Astrocyte (in vitro differentiated cells and primary cell): ENCODE measurements at regions not wholly inside any gene's neighbourhood (a gene's known extent, or its start where the extent isn't known, plus 50 kb on each side); places are given as distances from the start of the nearest gene placed in this dataset.

ENCODE experiments used
- DNase-seq: peaks from one replicate; pipeline ENCODE4 v3.0.0-alpha.2; 2010; ENCODE audit warnings: low read depth
- FAIRE-seq: peaks from 2 replicates; lab custom pipeline; 2011; peaks lifted over from hg19 to GRCh38; lab: Jason Lieb, UNC
- H2AFZ ChIP-seq: 2 replicates; pipeline ENCODE4 v1.6.0; 2012; ENCODE audit warnings: low read depth, low read length, inconsistent platforms
- H3K27ac ChIP-seq: 2 replicates; pipeline ENCODE4 v1.5.1; 2011; ENCODE audit warnings: low read depth, low read length, inconsistent platforms
- H3K27me3 ChIP-seq: 2 replicates; pipeline ENCODE4 v1.6.0; 2011; ENCODE audit warnings: low read length, inconsistent platforms; ENCODE audit not compliant: insufficient read depth
- H3K36me3 ChIP-seq: 2 replicates; pipeline ENCODE4 v1.5.1; 2011; ENCODE audit warnings: low read length, inconsistent platforms; ENCODE audit not compliant: insufficient read depth
- H3K4me1 ChIP-seq: 2 replicates; pipeline ENCODE4 v1.5.1; 2011; ENCODE audit warnings: low read length, inconsistent platforms; ENCODE audit not compliant: insufficient read depth
- H3K4me2 ChIP-seq: 2 replicates; pipeline ENCODE4 v1.6.0; 2012; ENCODE audit warnings: low read length, inconsistent platforms
- H3K4me3 ChIP-seq: 2 replicates; pipeline ENCODE4 v1.5.1; 2011; ENCODE audit warnings: low read depth, mild to moderate bottlenecking, low read length, inconsistent platforms; ENCODE audit not compliant: insufficient read depth
- H3K79me2 ChIP-seq: 2 replicates; pipeline ENCODE4 v1.6.0; 2012; ENCODE audit warnings: mild to moderate bottlenecking, low read length, inconsistent platforms; ENCODE audit not compliant: insufficient read depth
- H3K9ac ChIP-seq: 2 replicates; pipeline ENCODE4 v1.6.0; 2012; ENCODE audit warnings: mild to moderate bottlenecking, low read length, inconsistent platforms
- H3K9me3 ChIP-seq: 2 replicates; pipeline ENCODE4 v1.5.1; 2012; ENCODE audit warnings: low read depth, mild to moderate bottlenecking, low read length, inconsistent platforms; ENCODE audit not compliant: insufficient read depth
- H4K20me1 ChIP-seq: 2 replicates; pipeline ENCODE4 v1.6.0; 2012; ENCODE audit warnings: low read length, inconsistent platforms; ENCODE audit not compliant: insufficient read depth
- H3K27ac Mint-ChIP-seq: one replicate; pipeline ENCODE4 v1.8.0; 2021; ENCODE audit warnings: mild to moderate bottlenecking, mixed read lengths; ENCODE audit not compliant: unreplicated experiment
- H3K27me3 Mint-ChIP-seq: one replicate; pipeline ENCODE4 v1.8.0; 2021; ENCODE audit warnings: low read depth, mixed read lengths; ENCODE audit not compliant: unreplicated experiment
- H3K36me3 Mint-ChIP-seq: one replicate; pipeline ENCODE4 v1.8.0; 2021; ENCODE audit warnings: low read depth, mixed read lengths; ENCODE audit not compliant: unreplicated experiment
- H3K4me1 Mint-ChIP-seq: one replicate; pipeline ENCODE4 v1.8.0; 2021; ENCODE audit warnings: low read depth, mixed read lengths; ENCODE audit not compliant: unreplicated experiment
- H3K4me3 Mint-ChIP-seq: one replicate; pipeline ENCODE4 v1.8.0; 2021; ENCODE audit warnings: mild to moderate bottlenecking, moderate library complexity, mixed read lengths; ENCODE audit not compliant: unreplicated experiment
- H3K9me3 Mint-ChIP-seq: one replicate; pipeline ENCODE4 v1.8.0; 2021; ENCODE audit warnings: mild to moderate bottlenecking, mixed read lengths; ENCODE audit not compliant: unreplicated experiment
- CTCF ChIP-seq: IDR thresholded peaks from 2 replicates; pipeline ENCODE4 v1.5.1; 2011; ENCODE audit warnings: low read depth, mild to moderate bottlenecking, inconsistent platforms, low read length, moderate library complexity; ENCODE audit not compliant: insufficient read depth
- EZH2 ChIP-seq: IDR thresholded peaks from 2 replicates; pipeline ENCODE4 v1.6.1; 2012; ENCODE audit warnings: mild to moderate bottlenecking, low read length, inconsistent platforms; ENCODE audit not compliant: insufficient read depth

- Histone ChIP-seq H3K9me3 (peaks cover 3% of the 10 kb centered on the region), H3K4me1 (no peaks in the 10 kb centered on the region), H3K27me3 (no peaks in the 10 kb centered on the region), H2AFZ (no peak overlapping the region), H3K9ac (no peak overlapping the region), H3K4me2 (no peak overlapping the region), H3K4me3 (no peak overlapping the region), H4K20me1 (no peaks in the 10 kb centered on the region), H3K36me3 (no peaks in the 10 kb centered on the region), H3K79me2 (no peaks in the 10 kb centered on the region), H3K27ac (no peak overlapping the region)
- no peak overlapping the region for H3K27ac Mint-ChIP-seq
- peaks cover 17% of the 10 kb centered on the region for H3K9me3 Mint-ChIP-seq
- FAIRE-seq (no peak), DNase-seq (no peak)
- H3K36me3 Mint-ChIP-seq = no peaks in the 10 kb centered on the region
- H3K4me1 Mint-ChIP-seq = no peaks in the 10 kb centered on the region
- no peak overlapping the region for H3K4me3 Mint-ChIP-seq
- no peak for TF ChIP-seq EZH2
- no peak for TF ChIP-seq CTCF
- H3K27me3 Mint-ChIP-seq = peaks cover 5% of the 10 kb centered on the region
These were observed 64.7 kb downstream of the TEX51 start for GRCh38 chr2:126963390-126963789.

GRCh38 chr2:126966601-126967000 is 67.9 kb downstream of the TEX51 start:
- H3K4me3 Mint-ChIP-seq = no peak overlapping the region
- no peaks in the 10 kb centered on the region for H3K36me3 Mint-ChIP-seq
- no peak for TF ChIP-seq EZH2
- no peak for TF ChIP-seq CTCF
- H2AFZ ChIP-seq = no peak overlapping the region
- peaks cover 8% of the 10 kb centered on the region for H3K9me3 Mint-ChIP-seq
- no peak overlapping the region for H3K27ac ChIP-seq
- no peaks in the 10 kb centered on the region for H4K20me1 ChIP-seq
- no peak overlapping the region for H3K9ac ChIP-seq
- H3K27me3 ChIP-seq = peaks cover 11% of the 10 kb centered on the region
- no peak overlapping the region for H3K27ac Mint-ChIP-seq
- no peak for DNase-seq
- peaks cover 3% of the 10 kb centered on the region for H3K9me3 ChIP-seq
- H3K27me3 Mint-ChIP-seq = peaks cover 8% of the 10 kb centered on the region
- no peaks in the 10 kb centered on the region for H3K4me1 ChIP-seq
- no peak for FAIRE-seq
- no peak overlapping the region for H3K4me3 ChIP-seq
- no peaks in the 10 kb centered on the region for H3K79me2 ChIP-seq
- peaks cover 10% of the 10 kb centered on the region for H3K4me1 Mint-ChIP-seq
- no peak overlapping the region for H3K4me2 ChIP-seq
- H3K36me3 ChIP-seq = no peaks in the 10 kb centered on the region

GRCh38 chr2:126970583-126970982 is 71.9 kb downstream of the TEX51 start:
- Histone ChIP-seq H3K79me2 (no peaks in the 10 kb centered on the region), H3K4me1 (no peaks in the 10 kb centered on the region), H2AFZ (no peak overlapping the region), H3K4me2 (no peak overlapping the region), H3K36me3 (no peaks in the 10 kb centered on the region), H3K9ac (no peak overlapping the region), H3K4me3 (no peak overlapping the region), H4K20me1 (no peaks in the 10 kb centered on the region), H3K27me3 (peaks cover 14% of the 10 kb centered on the region), H3K9me3 (no peaks in the 10 kb centered on the region), H3K27ac (no peak overlapping the region)
- H3K4me3 Mint-ChIP-seq = no peak overlapping the region
- no peak for FAIRE-seq
- H3K27ac Mint-ChIP-seq = no peak overlapping the region
- H3K4me1 Mint-ChIP-seq = peaks cover 10% of the 10 kb centered on the region
- peaks cover 28% of the 10 kb centered on the region for H3K27me3 Mint-ChIP-seq
- TF ChIP-seq CTCF = no peak
- no peak for TF ChIP-seq EZH2
- no peak for DNase-seq
- no peaks in the 10 kb centered on the region for H3K36me3 Mint-ChIP-seq
- H3K9me3 Mint-ChIP-seq = peaks cover 2% of the 10 kb centered on the region
